GM12874 (cell line): ENCODE measurements at regions not wholly inside any gene's neighbourhood (a gene's known extent, or its start where the extent isn't known, plus 50 kb on each side); places are given as distances from the start of the nearest gene placed in this dataset.

ENCODE experiments used
- CTCF ChIP-seq: IDR thresholded peaks from 2 replicates; pipeline ENCODE4 v1.5.1; 2011; ENCODE audit warnings: low read depth, mild to moderate bottlenecking, control low read depth, low read length, moderate library complexity; ENCODE audit not compliant: insufficient read depth

- no peak for TF ChIP-seq CTCF
Measured at GRCh38 chr4:79233820-79234219, 92.0 kb downstream of the NAA11 start.

GRCh38 chr4:79232540-79232939, 93.3 kb downstream of the NAA11 start:
- TF ChIP-seq CTCF, result no peak

- TF ChIP-seq CTCF, result no peak
Measured at GRCh38 chr4:79227860-79228259, 98.0 kb downstream of the NAA11 start.

- TF ChIP-seq CTCF, result no peak
Measured at GRCh38 chr4:79225360-79225759, 100.5 kb downstream of the NAA11 start.

- no peak for TF ChIP-seq CTCF
Measured at GRCh38 chr4:79224777-79225104, 101.1 kb downstream of the NAA11 start.

- no peak for TF ChIP-seq CTCF
Measured at GRCh38 chr4:79223993-79224776, 101.7 kb downstream of the NAA11 start.

GRCh38 chr4:79217025-79217424, 108.8 kb downstream of the NAA11 start:
- TF ChIP-seq CTCF, result no peak
